K562 (cell line): ENCODE measurements at regions not wholly inside any gene's neighbourhood (a gene's known extent, or its start where the extent isn't known, plus 50 kb on each side); places are given as distances from the start of the nearest gene placed in this dataset.

ENCODE experiments used
- ATAC-seq: fragments of 200-7000 bp; cut with Tn5 transposase; 3 replicates; pipeline ENCODE4 v1.9.1; 2020; ENCODE audit warnings: moderate library complexity
- BruUV-seq: library from RNA; stranded (reverse); fragments of 400-500 nt; replicated peaks from 2 replicates; lab custom pipeline; 2021; lab: Mats Ljungman, UMichigan
- CTCF ChIA-PET: fragments of 300-600 bp; formaldehyde crosslinking; extraction: SDS; loops from one replicate; lab custom pipeline; 2021; ENCODE audit warnings: low intra/inter-chr PET ratio; lab: Yijun Ruan, JAX
- POLR2A ChIA-PET: fragments of 300-600, 350-650 bp; sonication (Branson Sonifier 250); formaldehyde crosslinking; extraction: SDS; loops from one replicate; lab custom pipeline; 2021; ENCODE audit warnings: antibody characterized with exemption, inconsistent platforms; lab: Yijun Ruan, JAX
- DNase-seq, 4 experiments: peaks; one replicate each; pipeline versions ENCODE4 v3.0.0 to v3.0.0-alpha.2; 2011 to 2018; ENCODE audit warnings: low spot score in 3 of 4, mixed read lengths in 3 of 4; ENCODE audit errors: extremely low read depth in 1 of 4
- FAIRE-seq: peaks from 2 replicates; lab custom pipeline; 2011; peaks lifted over from hg19 to GRCh38; lab: Jason Lieb, UNC
- H2AFZ ChIP-seq: 2 replicates; pipeline ENCODE4 v1.6.0; 2011; ENCODE audit warnings: low read depth, low read length, control low read depth, inconsistent platforms
- H3K27ac ChIP-seq: fragments of 200-600 bp; 3 replicates; pipeline ENCODE4 v1.8.0; 2011; ENCODE audit warnings: low read depth, mild to moderate bottlenecking, control low read depth, inconsistent platforms, low read length, moderate library complexity, mixed read lengths; ENCODE audit errors: extremely low read depth
- H3K27me3 ChIP-seq, 2 experiments: fragments of 300-600 bp in 1 of 2; 2 replicates in 1 of 2; 3 replicates in 1 of 2; pipeline versions ENCODE4 v1.6.0 to v1.8.0; 2011; ENCODE audit warnings: inconsistent platforms in 2 of 2, low read length in 2 of 2, mild to moderate bottlenecking in 1 of 2, mixed read lengths in 1 of 2, moderate library complexity in 1 of 2; ENCODE audit not compliant: control insufficient read depth in 2 of 2, insufficient read depth in 2 of 2
- H3K36me3 ChIP-seq: fragments of 300-600 bp; 3 replicates; pipeline ENCODE4 v1.8.0; 2011; ENCODE audit warnings: mild to moderate bottlenecking, low read length, inconsistent platforms; ENCODE audit not compliant: control insufficient read depth, insufficient read depth
- H3K4me1 ChIP-seq, 2 experiments: fragments of 200-600 bp in 1 of 2; replicated peaks in 1 of 2; 2 replicates in 1 of 2; 3 replicates in 1 of 2; pipeline versions ENCODE4 v1.5.1 to v1.8.0; 2011; ENCODE audit warnings: inconsistent platforms in 2 of 2, low read length in 2 of 2, mild to moderate bottlenecking in 1 of 2, mixed read lengths in 1 of 2, moderate library complexity in 1 of 2; ENCODE audit not compliant: control insufficient read depth in 2 of 2, insufficient read depth in 2 of 2
- H3K4me2 ChIP-seq: 2 replicates; pipeline ENCODE4 v1.6.1; 2011; ENCODE audit warnings: low read length, control low read depth, inconsistent platforms, mixed read lengths; ENCODE audit not compliant: insufficient read depth
- H3K4me3 ChIP-seq: fragments of 200-600 bp; sonication (generic), shearing (Covaris generic); 2 replicates; pipeline ENCODE4 v1.5.1; 2016; ENCODE audit warnings: control low read depth, inconsistent platforms
- H3K79me2 ChIP-seq: fragments of 200-600 bp; 3 replicates; pipeline ENCODE4 v1.8.0; 2011; ENCODE audit warnings: low read length, inconsistent platforms; ENCODE audit not compliant: control insufficient read depth, insufficient read depth
- H3K9ac ChIP-seq, 2 experiments: 2 replicates each; pipeline versions ENCODE4 v1.6.0 to v1.6.1; 2011; ENCODE audit warnings: low read depth in 2 of 2, low read length in 2 of 2, control low read depth in 1 of 2, inconsistent platforms in 1 of 2, mild to moderate bottlenecking in 1 of 2, mixed read lengths in 1 of 2; ENCODE audit not compliant: insufficient read depth in 1 of 2
- H3K9me1 ChIP-seq: one replicate; pipeline ENCODE4 v1.6.0; 2011; ENCODE audit warnings: inconsistent platforms, mild to moderate bottlenecking, low read length, moderate library complexity; ENCODE audit not compliant: control insufficient read depth, insufficient read depth
- H3K9me3 ChIP-seq: replicated peaks from 2 replicates; pipeline ENCODE4 v1.5.1; 2011; ENCODE audit warnings: low read depth, low read length, inconsistent platforms; ENCODE audit not compliant: control insufficient read depth, insufficient read depth
- H4K20me1 ChIP-seq: replicated peaks from 2 replicates; pipeline ENCODE4 v1.6.1; 2011; ENCODE audit warnings: low read length, inconsistent platforms, mixed read lengths; ENCODE audit not compliant: control insufficient read depth, insufficient read depth
- ASH1L ChIP-seq: fragments of 450-650 bp; IDR thresholded peaks from 2 replicates; pipeline ENCODE4 v1.6.1; 2018; ENCODE audit warnings: borderline replicate concordance, mild to moderate bottlenecking, low read depth; ENCODE audit not compliant: partially characterized antibody
- BDP1 ChIP-seq: IDR thresholded peaks from 3 replicates; pipeline ENCODE4 v1.6.1; 2011; ENCODE audit not compliant: insufficient read length, insufficient read depth
- BRF1 ChIP-seq: IDR thresholded peaks from 3 replicates; pipeline ENCODE4 v1.6.1; 2011; ENCODE audit warnings: borderline replicate concordance, mild to moderate bottlenecking; ENCODE audit not compliant: insufficient read length; ENCODE audit errors: extremely low read depth
- C11orf30 ChIP-seq: fragments of 450-650 bp; IDR thresholded peaks from 2 replicates; pipeline ENCODE4 v1.6.1; 2016; ENCODE audit warnings: low read depth, mild to moderate bottlenecking
- CTCFL ChIP-seq: IDR thresholded peaks from 2 replicates; pipeline ENCODE4 v1.6.1; 2011; ENCODE audit warnings: borderline replicate concordance, low read depth, mild to moderate bottlenecking, moderate library complexity, low read length; ENCODE audit not compliant: insufficient read depth, poor library complexity, severe bottlenecking
- GABPB2 ChIP-seq: fragments of 250-450 bp; sonication (Bioruptor Pico); conservative IDR thresholded peaks from 2 replicates; pipeline ENCODE4 v1.5.1; 2021; ENCODE audit warnings: mild to moderate bottlenecking
- GTF3C2 ChIP-seq: IDR thresholded peaks from 3 replicates; pipeline ENCODE4 v1.6.1; 2011; ENCODE audit warnings: borderline replicate concordance, mild to moderate bottlenecking, moderate library complexity; ENCODE audit not compliant: insufficient read length; ENCODE audit errors: extremely low read depth
- MAFG ChIP-seq: fragments of 450-650 bp; conservative IDR thresholded peaks from 2 replicates; pipeline ENCODE4 v1.6.1; 2016; ENCODE audit warnings: missing genetic modification characterization, missing compliant biosample characterization
- MAZ ChIP-seq, 2 experiments: fragments of 450-650 bp in 1 of 2; sonication (generic) in 1 of 2; formaldehyde crosslinking; IDR thresholded peaks in 1 of 2; conservative IDR thresholded peaks in 1 of 2; 2 replicates each; pipeline versions ENCODE4 v1.4.0 to v1.5.0; 2020; ENCODE audit warnings: mild to moderate bottlenecking in 1 of 2, missing genetic modification reagents in 1 of 2
- TAF7 ChIP-seq: fragments of 450-650 bp; IDR thresholded peaks from 2 replicates; pipeline ENCODE4 v1.6.1; 2016; ENCODE audit warnings: missing genetic modification characterization, missing compliant biosample characterization
- XRCC4 ChIP-seq: IDR thresholded peaks from one replicate; pipeline ENCODE4 v1.6.1; 2011; ENCODE audit not compliant: insufficient read depth, insufficient read length; ENCODE audit errors: extremely low read depth
- ZNF134 ChIP-seq: fragments of 250-450 bp; sonication (Bioruptor Pico); conservative IDR thresholded peaks from 2 replicates; pipeline ENCODE4 v1.4.0; 2020
- ZNF316 ChIP-seq: fragments of 450-650 bp; IDR thresholded peaks from 2 replicates; pipeline ENCODE4 v1.6.1; 2016
- WGBS: fragments of 100-300 bp; shearing (Covaris generic); methylation state at CpG from one replicate; pipeline ENCODE4 v1.1.6; 2016; ENCODE audit warnings: low coverage, mixed read lengths; ENCODE audit not compliant: insufficient coverage; ENCODE audit errors: missing lambda C conversion rate; 5-methylcytosine and 5-hydroxymethylcytosine counted together
- in situ Hi-C: fragments of 300-500 bp; cut with MboI; formaldehyde crosslinking; loops from 4 replicates; pipeline ENCODE4 v1.15.0; 2018; ENCODE audit warnings: inconsistent platforms, mixed read lengths
- intact Hi-C: fragments of 100-400 bp; cut with micrococcal nuclease; formaldehyde crosslinking; loops from 2 replicates; pipeline ENCODE4 v1.14.2; 2022

DNA sequence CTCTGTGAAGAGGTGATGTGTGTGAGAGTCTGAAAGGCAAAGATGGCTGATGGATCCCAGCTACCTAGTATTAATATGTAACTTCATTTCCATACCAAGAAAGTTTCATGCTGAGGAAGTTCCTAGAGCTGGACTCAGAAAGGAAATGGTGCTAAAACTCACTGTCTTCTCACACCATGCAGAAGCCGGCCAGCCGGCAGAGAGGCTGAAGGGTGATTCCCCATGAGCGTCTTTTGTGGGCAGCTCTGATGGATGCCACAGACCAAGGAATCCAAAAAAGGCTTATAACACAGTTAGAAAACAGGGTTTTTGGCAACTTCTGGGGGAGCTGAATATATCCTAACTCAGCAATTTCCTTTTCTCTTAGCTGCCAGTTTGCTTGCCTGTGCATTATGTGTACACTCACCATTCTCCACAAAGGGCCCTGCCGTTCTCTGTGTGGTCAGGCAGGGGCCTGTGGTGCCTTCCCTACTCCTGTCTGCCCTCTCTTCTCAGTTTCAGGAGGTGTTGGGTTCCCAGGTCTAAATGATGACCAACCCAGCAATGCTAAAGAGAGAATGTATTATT lies 289.4 kb downstream of the MTX2 start:
- no peak for FAIRE-seq
- Histone ChIP-seq H3K9me1 (no peaks in the 10 kb centered on the region), H3K4me3 (no peak overlapping the region), H3K79me2 (no peaks in the 10 kb centered on the region), H3K27me3 (peaks cover 0 to 18% of the 10 kb centered on the region in 2 experiments; a peak in 3 of 5 replicates), H3K36me3 (no peaks in the 10 kb centered on the region), H3K9ac (no peak overlapping the region), H3K4me2 (no peak overlapping the region), H3K4me1 (peaks cover 0 to 1% of the 10 kb centered on the region in 2 experiments; a peak in 1 of 5 replicates), H3K27ac (no peak overlapping the region), H2AFZ (no peak overlapping the region), H3K9me3 (no peaks in the 10 kb centered on the region), H4K20me1 (no peaks in the 10 kb centered on the region)
- CTCF ChIA-PET: no interaction called here
- no TSS peak for BruUV-seq
- intact Hi-C loops (loop anchor here (10.0 kb wide), 1 partner anchor 174 kb away; no protein-coding TSS in a partner anchor), in situ Hi-C loops (no loop called here)
- WGBS: 0% methylated on average over 4 of the region's 4 CpGs
- POLR2A ChIA-PET: interaction anchor here (0.6 kb wide), 1 partner anchor 44 kb away, joined by 3 read pairs; no protein-coding TSS in a partner anchor
- TF ChIP-seq BDP1: no peak
- no peak for TF ChIP-seq CTCFL
- TF ChIP-seq MAFG (tag): peak; percentile 52
- TF ChIP-seq C11orf30: peak; percentile 37; the same call in 1 of the 2 replicates
- TF ChIP-seq BRF1: no peak
- TF ChIP-seq TAF7 (tag): no peak
- TF ChIP-seq MAZ (CRISPR knock-in tag; conservative IDR thresholded peaks at IDR 0.05 in 1 of 2, IDR thresholded peaks at IDR 0.05 in 1 of 2): no peak
- no peak for TF ChIP-seq ASH1L
- TF ChIP-seq ZNF316: peak; percentile 50
- no peak for TF ChIP-seq GABPB2 (CRISPR knock-in tag)
- no peak for TF ChIP-seq ZNF134 (CRISPR knock-in tag)
- TF ChIP-seq GTF3C2: no peak
- TF ChIP-seq XRCC4: no peak
- no peak for ATAC-seq
- no peak for DNase-seq
